Right lobe of liver (tissue), 6 donors: ENCODE measurements at regions not wholly inside any gene's neighbourhood (a gene's known extent, or its start where the extent isn't known, plus 50 kb on each side); places are given as distances from the start of the nearest gene placed in this dataset.

ENCODE experiments used
- ATAC-seq, 4 donors: fragments of 200-7000 bp; cut with Tn5 transposase; one replicate each; pipeline ENCODE4 v1.9.1; 2020; ENCODE audit warnings: mild to moderate bottlenecking in 4 of 4, moderate library complexity in 4 of 4
- DNase-seq, 3 donors: peaks; one replicate each; pipeline ENCODE4 v3.0.0-alpha.2; 2020
- H3K27ac ChIP-seq, 3 donors: fragments of 200-600 bp; one replicate each; pipeline ENCODE4 v1.8.0; 2022
- H3K27me3 ChIP-seq, 2 donors: fragments of 200-600 bp; one replicate each; pipeline ENCODE4 v1.8.0; 2022
- H3K36me3 ChIP-seq, 4 donors: fragments of 200-600 bp; sonication (generic) in 1 of 4; one replicate each; pipeline versions ENCODE4 v1.5.1 to v1.8.0; 2017 to 2022; ENCODE audit warnings: control low read depth in 1 of 4
- H3K4me1 ChIP-seq, 4 donors: fragments of 200-600 bp; sonication (generic) in 1 of 4; one replicate each; pipeline versions ENCODE4 v1.5.1 to v1.8.0; 2017 to 2022; ENCODE audit warnings: control low read depth in 1 of 4
- H3K4me3 ChIP-seq, 3 donors: fragments of 200-600 bp; one replicate each; pipeline ENCODE4 v1.8.0; 2022
- H3K9me3 ChIP-seq, 4 donors: fragments of 200-600 bp; sonication (generic) in 1 of 4; one replicate each; pipeline versions ENCODE4 v1.5.1 to v1.8.0; 2017 to 2022; ENCODE audit warnings: control low read depth in 1 of 4
- CTCF ChIP-seq, 4 donors: fragments of 200-600 bp in 3 of 4; fragments of 450-650 bp in 1 of 4; IDR thresholded peaks; one replicate each; pipeline versions ENCODE4 v1.5.1 to v1.8.0; 2016 to 2022; ENCODE audit warnings: antibody characterized with exemption in 4 of 4, mild to moderate bottlenecking in 2 of 4
- POLR2A ChIP-seq: fragments of 450-650 bp; IDR thresholded peaks from one replicate; pipeline ENCODE4 v1.6.1; 2017; ENCODE audit warnings: antibody characterized with exemption, mild to moderate bottlenecking
- WGBS: methylation state at CpG from one replicate; pipeline ENCODE4 v1.1.6; 2018; ENCODE audit warnings: low coverage, low lambda C conversion rate; ENCODE audit not compliant: insufficient coverage; ENCODE audit errors: missing lambda C conversion rate; 5-methylcytosine and 5-hydroxymethylcytosine counted together
- intact Hi-C, 2 donors: fragments of 100-400 bp; cut with DNase I; formaldehyde crosslinking; loops; one replicate each; pipeline versions ENCODE4 v1.11.2 to v1.14.1; 2022
- donor health status: DM: no; HTN: yes; CAD: no.
- donor health status: DM: no; HTN: no; CAD: no.
- donor health status: DM: no; HTN: no; CAD: no.
- donor health status: DM: no; HTN: yes; CAD: no.
- donor health status: DM: no; HTN: yes; CAD: no.

- 56% methylated on average over 6 of the region's 6 CpGs for WGBS
- no peak for ATAC-seq
Observed at GRCh38 chr3:73781541-73781940, 156.8 kb upstream of the PDZRN3 start.

GRCh38 chr3:73774645-73775044 is 149.9 kb upstream of the PDZRN3 start:
- Histone ChIP-seq H3K36me3 (no peaks in the 10 kb centered on the region), H3K4me1 (no peaks in the 10 kb centered on the region), H3K4me3 (no peak overlapping the region), H3K27me3 (no peaks in the 10 kb centered on the region), H3K9me3 (no peaks in the 10 kb centered on the region), H3K27ac (no peak overlapping the region)
- intact Hi-C loops, result no loop called here
- DNase-seq (no peak), ATAC-seq (no peak)
- WGBS, result 39% methylated on average over 2 of the region's 2 CpGs
- TF ChIP-seq CTCF (IDR thresholded peaks at IDR 0.05), result no peak
- no peak for TF ChIP-seq POLR2A

More at GRCh38 chr3:73781541-73781940, 156.8 kb upstream of the PDZRN3 start:
- TF ChIP-seq CTCF (IDR thresholded peaks at IDR 0.05), result no peak
- no peak for TF ChIP-seq POLR2A
- Histone ChIP-seq H3K27me3 (no peaks in the 10 kb centered on the region), H3K27ac (no peak overlapping the region), H3K4me1 (no peaks in the 10 kb centered on the region), H3K9me3 (no peaks in the 10 kb centered on the region), H3K36me3 (no peaks in the 10 kb centered on the region), H3K4me3 (no peak overlapping the region)
- no peak for DNase-seq
- intact Hi-C loops, result no loop called here

DNA sequence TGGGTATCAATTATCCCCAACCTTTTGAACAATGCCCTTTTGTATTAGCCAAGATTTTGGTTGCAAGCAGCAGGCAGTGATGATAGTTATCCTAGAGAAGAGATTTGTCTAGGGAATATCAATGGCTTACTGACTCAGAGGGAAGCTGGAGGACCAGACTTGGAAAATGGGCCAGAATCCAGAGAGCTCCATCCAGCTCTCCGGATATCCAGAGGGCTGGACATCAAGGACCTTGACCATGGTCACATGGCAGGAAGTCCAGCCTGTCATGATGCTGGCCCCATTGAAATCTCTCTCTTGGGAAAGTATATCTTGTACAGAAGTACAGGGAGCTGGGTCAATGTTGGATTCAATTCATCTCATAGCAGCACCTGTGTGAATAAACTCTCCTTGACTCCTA is 148.5 kb upstream of the PDZRN3 start:
- Histone ChIP-seq H3K4me3 (no peak overlapping the region), H3K36me3 (no peaks in the 10 kb centered on the region), H3K27ac (no peak overlapping the region), H3K27me3 (no peaks in the 10 kb centered on the region), H3K9me3 (no peaks in the 10 kb centered on the region), H3K4me1 (no peaks in the 10 kb centered on the region)
- intact Hi-C loops, result no loop called here
- no CpG with 5 or more reads among the region's 1 CpG for WGBS
- no peak for TF ChIP-seq CTCF (IDR thresholded peaks at IDR 0.05)
- no peak for TF ChIP-seq POLR2A
- no peak for DNase-seq
- ATAC-seq, result no peak

DNA sequence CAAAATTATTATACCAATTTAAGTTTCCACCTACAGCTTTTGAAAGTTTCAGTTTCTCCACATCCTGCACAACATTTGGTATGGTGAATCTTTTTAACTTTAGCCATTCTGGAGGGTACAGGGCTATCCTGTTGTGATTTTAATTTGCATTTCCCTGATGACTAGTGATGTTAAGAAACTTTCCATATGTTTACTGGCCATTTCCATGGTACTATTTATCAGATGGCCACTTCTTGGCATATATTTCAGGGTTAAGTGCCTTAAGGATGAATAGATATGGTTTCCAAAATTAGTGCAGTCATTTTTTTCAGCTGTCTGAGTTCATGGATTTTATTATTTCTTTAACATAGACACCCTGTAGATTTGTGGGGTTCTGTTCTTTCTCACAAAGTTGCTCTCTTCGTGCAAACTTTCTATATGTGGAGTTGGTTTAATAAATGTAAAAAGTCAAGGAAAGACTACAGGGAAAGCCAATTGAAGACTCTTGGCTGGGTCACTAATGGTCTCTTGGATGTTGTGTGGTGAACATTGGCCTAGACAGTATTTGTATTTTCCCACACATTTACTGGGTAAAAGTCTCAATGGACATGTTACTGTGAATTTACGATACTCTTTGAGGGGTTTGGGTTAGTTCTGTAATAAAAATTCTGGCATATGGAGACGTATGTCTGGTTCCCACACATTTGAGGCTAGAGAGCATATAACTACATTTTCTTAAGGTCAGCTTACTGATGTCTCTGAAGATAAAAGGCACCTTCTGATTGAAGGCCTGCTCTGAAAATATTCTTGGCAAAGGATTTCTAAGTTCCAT is 147.5 kb upstream of the PDZRN3 start:
- Histone ChIP-seq H3K9me3 (no peaks in the 10 kb centered on the region), H3K36me3 (no peaks in the 10 kb centered on the region), H3K4me3 (no peak overlapping the region), H3K27me3 (no peaks in the 10 kb centered on the region), H3K4me1 (no peaks in the 10 kb centered on the region), H3K27ac (no peak overlapping the region)
- DNase-seq (no peak), ATAC-seq (no peak)
- WGBS, result 81% methylated on average over 3 of the region's 3 CpGs
- TF ChIP-seq CTCF (IDR thresholded peaks at IDR 0.05), result no peak
- no peak for TF ChIP-seq POLR2A
- intact Hi-C loops, result no loop called here
